SU-DHL-6 (cell line): ENCODE measurements at regions not wholly inside any gene's neighbourhood (a gene's known extent, or its start where the extent isn't known, plus 50 kb on each side); places are given as distances from the start of the nearest gene placed in this dataset.

Experiments used
- EZH2phosphoT487 ChIP-seq: fragments of 200-600 bp; sonication (generic), shearing (Covaris generic); conservative IDR thresholded peaks from 2 replicates; pipeline ENCODE4 v1.6.1; 2018; ENCODE audit warnings: mild to moderate bottlenecking, antibody characterized with exemption, low read length, moderate library complexity, mixed read lengths
- TF ChIP-seq, protein P1 (sequence below): fragments of 200-600 bp; sonication (generic); IDR thresholded peaks from one replicate; pipeline ENCODE4 v1.5.1; 2017; ENCODE audit warnings: antibody characterized with exemption, mild to moderate bottlenecking, low read length, moderate library complexity; ENCODE audit not compliant: insufficient read depth, poor library complexity, severe bottlenecking

- TF ChIP-seq, protein P1, sequence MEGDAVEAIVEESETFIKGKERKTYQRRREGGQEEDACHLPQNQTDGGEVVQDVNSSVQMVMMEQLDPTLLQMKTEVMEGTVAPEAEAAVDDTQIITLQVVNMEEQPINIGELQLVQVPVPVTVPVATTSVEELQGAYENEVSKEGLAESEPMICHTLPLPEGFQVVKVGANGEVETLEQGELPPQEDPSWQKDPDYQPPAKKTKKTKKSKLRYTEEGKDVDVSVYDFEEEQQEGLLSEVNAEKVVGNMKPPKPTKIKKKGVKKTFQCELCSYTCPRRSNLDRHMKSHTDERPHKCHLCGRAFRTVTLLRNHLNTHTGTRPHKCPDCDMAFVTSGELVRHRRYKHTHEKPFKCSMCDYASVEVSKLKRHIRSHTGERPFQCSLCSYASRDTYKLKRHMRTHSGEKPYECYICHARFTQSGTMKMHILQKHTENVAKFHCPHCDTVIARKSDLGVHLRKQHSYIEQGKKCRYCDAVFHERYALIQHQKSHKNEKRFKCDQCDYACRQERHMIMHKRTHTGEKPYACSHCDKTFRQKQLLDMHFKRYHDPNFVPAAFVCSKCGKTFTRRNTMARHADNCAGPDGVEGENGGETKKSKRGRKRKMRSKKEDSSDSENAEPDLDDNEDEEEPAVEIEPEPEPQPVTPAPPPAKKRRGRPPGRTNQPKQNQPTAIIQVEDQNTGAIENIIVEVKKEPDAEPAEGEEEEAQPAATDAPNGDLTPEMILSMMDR = no peak
- TF ChIP-seq EZH2phosphoT487 = no peak
Measured at GRCh38 chr2:192536922-192537624, 342.3 kb upstream of the TMEFF2 start.
